Stomach (tissue), 8 donors: ENCODE measurements at regions not wholly inside any gene's neighbourhood (a gene's known extent, or its start where the extent isn't known, plus 50 kb on each side); places are given as distances from the start of the nearest gene placed in this dataset.

Experiments
- DNase-seq, 2 donors: peaks; one replicate each; pipeline versions ENCODE4 v3.0.0 to v3.0.0-alpha.2; 2013 to 2019
- H3K27ac ChIP-seq, 5 donors: fragments of 200-600 bp in 4 of 5; sonication (generic) in 4 of 5; one replicate each; pipeline ENCODE4 v1.5.1; 2013 to 2019; ENCODE audit warnings: mild to moderate bottlenecking in 1 of 5, moderate library complexity in 1 of 5
- H3K27me3 ChIP-seq, 3 donors: fragments of 200-600 bp; sonication (generic); one replicate each; pipeline ENCODE4 v1.5.1; 2017 to 2019; ENCODE audit warnings: mixed run types in 1 of 3
- H3K36me3 ChIP-seq, 4 donors: fragments of 200-600 bp; sonication (generic); 1 replicate in 3 of 4; 2 replicates in 1 of 4; pipeline ENCODE4 v1.5.1; 2016 to 2019
- H3K4me1 ChIP-seq, 4 donors: fragments of 200-600 bp; sonication (generic); one replicate each; pipeline ENCODE4 v1.5.1; 2016 to 2019
- H3K4me3 ChIP-seq, 4 donors: fragments of 200-600 bp; sonication (generic) in 3 of 4; one replicate each; pipeline ENCODE4 v1.5.1; 2016 to 2019; ENCODE audit warnings: mild to moderate bottlenecking in 1 of 4
- H3K9me3 ChIP-seq, 4 donors: fragments of 200-600 bp; sonication (generic); one replicate each; pipeline ENCODE4 v1.5.1; 2016 to 2019
- CTCF ChIP-seq, 7 experiments: fragments of 450-650 bp in 4 of 7; fragments of 200-600 bp in 3 of 7; sonication (generic) in 3 of 7; IDR thresholded peaks; one replicate each; pipeline ENCODE4 v1.5.1; 2016 to 2019; ENCODE audit warnings: antibody characterized with exemption in 7 of 7, control low read depth in 2 of 7, mild to moderate bottlenecking in 1 of 7
- EP300 ChIP-seq: sonication (generic); formaldehyde crosslinking; IDR thresholded peaks from one replicate; pipeline ENCODE4 v1.6.1; 2017; ENCODE audit warnings: antibody characterized with exemption
- POLR2A ChIP-seq, 4 donors: fragments of 450-650 bp; IDR thresholded peaks; one replicate each; pipeline ENCODE4 v1.6.1; 2016; ENCODE audit warnings: antibody characterized with exemption in 4 of 4, control low read depth in 2 of 4, mild to moderate bottlenecking in 1 of 4, moderate library complexity in 1 of 4
- POLR2AphosphoS5 ChIP-seq, 3 donors: sonication (generic); formaldehyde crosslinking; IDR thresholded peaks; one replicate each; pipeline ENCODE4 v1.6.1; 2016; ENCODE audit warnings: antibody characterized with exemption in 3 of 3
- WGBS, 5 donors: extraction: QIAGEN DNeasy Blood & Tissue Kit in 3 of 5; methylation state at CpG; one replicate each; pipeline versions ENCODE4 v1.1.5 to v1.1.7; 2013 to 2018; 5-methylcytosine and 5-hydroxymethylcytosine counted together
- intact Hi-C: fragments of 100-400 bp; cut with DNase I; formaldehyde crosslinking; loops from one replicate; pipeline ENCODE4 v1.15.1; 2023; ENCODE audit warnings: low total_unique reads
- donor health status: healthy with polysubstance abuse.
- donor health status: Bipolar disorder and iron deficiency.
- donor health status: healthy.

GRCh38 chr7:56256108-56256507 lies 139.9 kb upstream of the NUPR2 start:
- H3K4me1 ChIP-seq: no peaks in the 10 kb centered on the region
- WGBS, 5 donors: 60 to 79% (median 72%) methylated on average over 1 to 7 of the region's 7 CpGs
- peaks cover 0 to 18% (median 8%) of the 10 kb centered on the region in 4 donors for H3K9me3 ChIP-seq
- TF ChIP-seq EP300: no peak
- no peak for TF ChIP-seq POLR2A (IDR thresholded peaks at IDR 0.05)
- TF ChIP-seq CTCF (IDR thresholded peaks at IDR 0.05): no peak
- TF ChIP-seq POLR2AphosphoS5 (IDR thresholded peaks at IDR 0.05): no peak
- H3K27me3 ChIP-seq: no peaks in the 10 kb centered on the region
- H3K36me3 ChIP-seq: no peaks in the 10 kb centered on the region
- intact Hi-C loops: no loop called here
- no peak for DNase-seq
- no peak overlapping the region for H3K4me3 ChIP-seq
- no peak overlapping the region for H3K27ac ChIP-seq

- TF ChIP-seq CTCF (IDR thresholded peaks at IDR 0.05): no peak
- no peak for TF ChIP-seq POLR2AphosphoS5 (IDR thresholded peaks at IDR 0.05)
- no peak for TF ChIP-seq POLR2A (IDR thresholded peaks at IDR 0.05)
- TF ChIP-seq EP300: no peak
- Histone ChIP-seq H3K4me1 (no peaks in the 10 kb centered on the region), H3K4me3 (no peak overlapping the region), H3K27ac (no peak overlapping the region), H3K36me3 (no peaks in the 10 kb centered on the region), H3K9me3 (peaks cover 0 to 19% (median 6%) of the 10 kb centered on the region in 4 donors), H3K27me3 (no peaks in the 10 kb centered on the region)
- intact Hi-C loops: no loop called here
- WGBS, 5 donors: 53 to 66% (median 62%) methylated on average over 3 of the region's 3 CpGs
- DNase-seq: no peak
Observed at GRCh38 chr7:56250135-56250534, 133.9 kb upstream of the NUPR2 start.

GRCh38 chr7:56229631-56230030 lies 113.4 kb upstream of the NUPR2 start:
- intact Hi-C loops: no loop called here
- Histone ChIP-seq H3K4me1 (no peaks in the 10 kb centered on the region), H3K4me3 (no peak overlapping the region), H3K36me3 (no peaks in the 10 kb centered on the region), H3K27ac (no peak overlapping the region), H3K27me3 (peaks cover 0 to 7% (median 0%) of the 10 kb centered on the region in 3 donors), H3K9me3 (peaks cover 0 to 9% (median under 1%) of the 10 kb centered on the region in 4 donors)
- WGBS, 5 donors: 29 to 34% (median 32%) methylated on average over 13 to 28 of the region's 28 CpGs
- TF ChIP-seq EP300: no peak
- TF ChIP-seq POLR2A (IDR thresholded peaks at IDR 0.05): no peak
- no peak for TF ChIP-seq POLR2AphosphoS5 (IDR thresholded peaks at IDR 0.05)
- TF ChIP-seq CTCF (IDR thresholded peaks at IDR 0.05): no peak
- no peak for DNase-seq

GRCh38 chr7:56222866-56223265 lies 106.6 kb upstream of the NUPR2 start:
- no peak for DNase-seq
- TF ChIP-seq POLR2A (IDR thresholded peaks at IDR 0.05) (no peak), POLR2AphosphoS5 (IDR thresholded peaks at IDR 0.05) (no peak), EP300 (no peak), CTCF (IDR thresholded peaks at IDR 0.05) (no peak)
- 62 to 72% (median 63%) methylated on average over 6 of the region's 6 CpGs for WGBS, 5 donors
- no peaks in the 10 kb centered on the region for H3K36me3 ChIP-seq
- H3K4me3 ChIP-seq: no peak overlapping the region
- H3K27ac ChIP-seq: no peak overlapping the region
- H3K4me1 ChIP-seq: no peaks in the 10 kb centered on the region
- H3K9me3 ChIP-seq: peaks cover 0 to under 1% (median 0%) of the 10 kb centered on the region in 4 donors
- H3K27me3 ChIP-seq: peaks cover 0 to 6% (median 0%) of the 10 kb centered on the region in 3 donors
- intact Hi-C loops: no loop called here
